Calu3 (cell line): ENCODE measurements at regions not wholly inside any gene's neighbourhood (a gene's known extent, or its start where the extent isn't known, plus 50 kb on each side); places are given as distances from the start of the nearest gene placed in this dataset.
"Not testable (repeated sequence)": the region's sequence is repeated elsewhere in the genome, so short reads cannot be mapped to it uniquely, and the experiment has no call there.

Experiments
- BruUV-seq: library from RNA; stranded (reverse); fragments of 400-500 nt; replicated peaks from 2 replicates; lab custom pipeline; 2021; lab: Mats Ljungman, UMichigan
- CTCF ChIA-PET: fragments of 300-600 bp; sonication (Branson Sonifier 250); formaldehyde crosslinking; loops from one replicate; lab custom pipeline; 2022; ENCODE audit warnings: antibody characterized with exemption; lab: Charles Lee
- DNase-seq: peaks from one replicate; pipeline ENCODE4 v3.0.0; 2022
- H3K27ac Mint-ChIP-seq: one replicate; pipeline ENCODE4 v1.8.0; 2022; ENCODE audit warnings: mixed read lengths; ENCODE audit not compliant: unreplicated experiment
- H3K27me3 Mint-ChIP-seq: one replicate; pipeline ENCODE4 v1.8.0; 2022; ENCODE audit warnings: mixed read lengths; ENCODE audit not compliant: unreplicated experiment
- H3K36me3 Mint-ChIP-seq: one replicate; pipeline ENCODE4 v1.8.0; 2022; ENCODE audit warnings: mild to moderate bottlenecking, moderate library complexity, mixed read lengths; ENCODE audit not compliant: insufficient read depth, unreplicated experiment
- H3K4me1 Mint-ChIP-seq: one replicate; pipeline ENCODE4 v1.8.0; 2022; ENCODE audit warnings: mild to moderate bottlenecking, low read depth, mixed read lengths; ENCODE audit not compliant: unreplicated experiment
- H3K4me3 Mint-ChIP-seq: one replicate; pipeline ENCODE4 v1.8.0; 2022; ENCODE audit warnings: mild to moderate bottlenecking, low read depth, moderate library complexity, mixed read lengths; ENCODE audit not compliant: unreplicated experiment
- H3K9me3 Mint-ChIP-seq: one replicate; pipeline ENCODE4 v1.8.0; 2022; ENCODE audit warnings: low read depth, mixed read lengths; ENCODE audit not compliant: unreplicated experiment
- CTCF ChIP-seq: fragments of 200-600 bp; IDR thresholded peaks from one replicate; pipeline ENCODE4 v1.8.0; 2022; ENCODE audit warnings: antibody characterized with exemption; ENCODE audit not compliant: unreplicated experiment
- intact Hi-C: fragments of 100-400 bp; cut with micrococcal nuclease; formaldehyde crosslinking; loops from one replicate; pipeline ENCODE4 v1.10.0; 2022; ENCODE audit not compliant: unreplicated experiment

DNA sequence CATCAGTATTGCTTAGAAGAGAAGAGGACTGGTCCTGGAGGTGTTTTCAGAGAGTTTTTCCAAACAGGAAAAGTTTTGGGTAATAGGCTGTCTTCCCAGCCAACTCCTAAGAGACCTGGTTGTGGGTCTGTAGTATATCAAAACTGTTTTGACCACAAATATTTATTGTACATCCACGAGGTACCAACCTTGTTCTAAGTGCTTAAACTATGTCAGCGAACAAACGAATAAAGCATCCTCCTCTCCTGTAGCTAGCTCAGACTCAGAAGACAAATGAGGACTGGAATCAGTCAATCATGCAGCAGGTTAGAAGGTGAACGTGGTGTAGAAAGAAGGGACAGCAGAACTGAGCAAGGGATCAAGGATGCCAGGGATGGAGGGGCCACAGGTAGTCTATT, 61.6 kb upstream of the MKI67 start:
- H3K27me3 Mint-ChIP-seq, result peaks cover 47% of the 10 kb centered on the region
- intact Hi-C loops, result no loop called here
- DNase-seq, result no peak
- no peaks in the 10 kb centered on the region for H3K36me3 Mint-ChIP-seq
- CTCF ChIA-PET, result no interaction called here
- no peak overlapping the region for H3K4me3 Mint-ChIP-seq
- H3K27ac Mint-ChIP-seq, result no peak overlapping the region
- H3K9me3 Mint-ChIP-seq, result no peaks in the 10 kb centered on the region
- H3K4me1 Mint-ChIP-seq, result no peaks in the 10 kb centered on the region
- BruUV-seq, result no TSS peak
- TF ChIP-seq CTCF, result no peak

DNA sequence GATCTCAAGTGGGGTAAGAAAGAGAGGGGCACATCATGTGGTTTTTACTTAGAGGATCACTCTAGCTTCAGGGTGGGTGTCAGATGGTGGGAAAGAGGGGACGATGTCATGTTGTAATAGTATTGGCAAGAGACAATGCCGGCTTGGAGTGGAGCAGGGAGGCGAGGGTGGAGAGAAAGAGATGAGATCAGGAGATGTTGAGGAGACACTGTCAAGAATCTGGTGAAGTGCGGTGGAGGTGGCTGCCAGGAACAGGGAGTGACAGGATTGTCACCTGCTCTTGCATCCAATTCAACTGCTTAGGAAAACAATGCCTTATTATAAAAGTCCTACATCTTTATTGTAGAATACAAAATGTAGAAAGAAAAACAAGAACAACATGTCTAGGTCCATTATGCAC, 63.0 kb upstream of the MKI67 start:
- no peak for TF ChIP-seq CTCF
- intact Hi-C loops, result no loop called here
- no TSS peak for BruUV-seq
- Mint-ChIP-seq H3K4me1 (no peaks in the 10 kb centered on the region), H3K36me3 (no peaks in the 10 kb centered on the region), H3K4me3 (no peak overlapping the region), H3K27me3 (peaks cover 34% of the 10 kb centered on the region), H3K27ac (no peak overlapping the region), H3K9me3 (no peaks in the 10 kb centered on the region)
- CTCF ChIA-PET, result no interaction called here
- no peak for DNase-seq

- H3K4me3 Mint-ChIP-seq, result no peak overlapping the region
- CTCF ChIA-PET, result no interaction called here
- intact Hi-C loops, result no loop called here
- H3K9me3 Mint-ChIP-seq, result no peaks in the 10 kb centered on the region
- TF ChIP-seq CTCF, result no peak
- peaks cover 20% of the 10 kb centered on the region for H3K27me3 Mint-ChIP-seq
- no peaks in the 10 kb centered on the region for H3K4me1 Mint-ChIP-seq
- DNase-seq, result no peak
- H3K36me3 Mint-ChIP-seq, result no peaks in the 10 kb centered on the region
- BruUV-seq, result no TSS peak
- H3K27ac Mint-ChIP-seq, result no peak overlapping the region
These were observed 65.6 kb upstream of the MKI67 start for GRCh38 chr10:128191847-128192246.

- BruUV-seq, H3K9me3 Mint-ChIP-seq, H3K4me1 Mint-ChIP-seq, intact Hi-C loops, H3K4me3 Mint-ChIP-seq, H3K27ac Mint-ChIP-seq, CTCF ChIA-PET, DNase-seq, H3K36me3 Mint-ChIP-seq: not testable (repeated sequence)
- peaks cover 48% of the 10 kb centered on the region for H3K27me3 Mint-ChIP-seq
These were observed 75.6 kb upstream of the MKI67 start for GRCh38 chr10:128201826-128202225.

GRCh38 chr10:128203028-128203427, 76.8 kb upstream of the MKI67 start:
- no peak for DNase-seq
- H3K9me3 Mint-ChIP-seq, result no peaks in the 10 kb centered on the region
- BruUV-seq, result no TSS peak
- CTCF ChIA-PET, result no interaction called here
- H3K27me3 Mint-ChIP-seq, result peaks cover 60% of the 10 kb centered on the region
- no peak overlapping the region for H3K4me3 Mint-ChIP-seq
- TF ChIP-seq CTCF, result no peak
- intact Hi-C loops, result no loop called here
- no peak overlapping the region for H3K27ac Mint-ChIP-seq
- H3K4me1 Mint-ChIP-seq, result no peaks in the 10 kb centered on the region
- H3K36me3 Mint-ChIP-seq, result no peaks in the 10 kb centered on the region

- H3K9me3 Mint-ChIP-seq, H3K4me3 Mint-ChIP-seq, DNase-seq, BruUV-seq, H3K27ac Mint-ChIP-seq, intact Hi-C loops, H3K4me1 Mint-ChIP-seq, H3K36me3 Mint-ChIP-seq: not testable (repeated sequence)
- H3K27me3 Mint-ChIP-seq, result peaks cover 48% of the 10 kb centered on the region
- CTCF ChIA-PET, result interaction anchor here (1.1 kb wide), 1 partner anchor 40 kb away, joined by 5 read pairs; no protein-coding TSS in a partner anchor
These were observed 79.4 kb upstream of the MKI67 start for GRCh38 chr10:128205591-128205990.
